ENCODE measurements at regions not wholly inside any gene's neighbourhood (a gene's known extent, or its start where the extent isn't known, plus 50 kb on each side); places are given as distances from the start of the nearest gene placed in this dataset.
"Not testable (repeated sequence)": the region's sequence is repeated elsewhere in the genome, so short reads cannot be mapped to it uniquely, and the experiment has no call there.

- DNase-seq, result no peak
Observed at GRCh38 chr3:75248974-75249373, 415.2 kb upstream of the FRG2C start.

- no peak for DNase-seq
Observed at GRCh38 chr3:75254685-75255084, 409.4 kb upstream of the FRG2C start.

- not testable (repeated sequence) for DNase-seq
Observed at GRCh38 chr3:75258825-75259683, 405.1 kb upstream of the FRG2C start.

- DNase-seq, result not testable (repeated sequence)
Observed at GRCh38 chr3:75260975-75261374, 403.2 kb upstream of the FRG2C start.

- no peak for DNase-seq
Observed at GRCh38 chr3:75262661-75263060, 401.5 kb upstream of the FRG2C start.

GRCh38 chr3:75265897-75266296 lies 398.2 kb upstream of the FRG2C start:
- no peak for DNase-seq

GRCh38 chr3:75268576-75268975 lies 395.6 kb upstream of the FRG2C start:
- DNase-seq, result not testable (repeated sequence)

- DNase-seq, result not testable (repeated sequence)
Observed at GRCh38 chr3:75272237-75272636, 391.9 kb upstream of the FRG2C start.

GRCh38 chr3:75272691-75273090 lies 391.4 kb upstream of the FRG2C start:
- no peak for DNase-seq

GRCh38 chr3:75285531-75286148 lies 378.5 kb upstream of the FRG2C start:
- DNase-seq, result not testable (repeated sequence)

GRCh38 chr3:75288972-75289574 lies 375.1 kb upstream of the FRG2C start:
- not testable (repeated sequence) for DNase-seq

GRCh38 chr3:75294124-75294523 lies 370.0 kb upstream of the FRG2C start:
- DNase-seq, result no peak

- no peak for DNase-seq
Observed at GRCh38 chr3:75295013-75295412, 369.1 kb upstream of the FRG2C start.

- DNase-seq, result no peak
Observed at GRCh38 chr3:75296858-75297257, 367.3 kb upstream of the FRG2C start.

GRCh38 chr3:75300606-75301005 lies 363.5 kb upstream of the FRG2C start:
- no peak for DNase-seq

- not testable (repeated sequence) for DNase-seq
Observed at GRCh38 chr3:75301050-75301449, 363.1 kb upstream of the FRG2C start.

GRCh38 chr3:75303741-75304140 lies 360.4 kb upstream of the FRG2C start:
- no peak for DNase-seq

GRCh38 chr3:75305901-75306300 lies 358.2 kb upstream of the FRG2C start:
- no peak for DNase-seq

GRCh38 chr3:75311306-75311705 lies 352.8 kb upstream of the FRG2C start:
- not testable (repeated sequence) for DNase-seq

GRCh38 chr3:75312469-75312868 lies 351.7 kb upstream of the FRG2C start:
- DNase-seq, result not testable (repeated sequence)

- DNase-seq, result not testable (repeated sequence)
Observed at GRCh38 chr3:75319776-75320175, 344.4 kb upstream of the FRG2C start.

GRCh38 chr3:75320369-75320768 lies 343.8 kb upstream of the FRG2C start:
- DNase-seq, result no peak

GRCh38 chr3:75321060-75321459 lies 343.1 kb upstream of the FRG2C start:
- DNase-seq, result no peak

GRCh38 chr3:75323936-75324335 lies 340.2 kb upstream of the FRG2C start:
- not testable (repeated sequence) for DNase-seq
